Prostate gland (tissue), 2 donors: ENCODE measurements at regions not wholly inside any gene's neighbourhood (a gene's known extent, or its start where the extent isn't known, plus 50 kb on each side); places are given as distances from the start of the nearest gene placed in this dataset.

Source experiments
- DNase-seq: peaks from one replicate; pipeline ENCODE4 v3.0.0-alpha.2; 2019; ENCODE audit warnings: low spot score
- H3K27ac ChIP-seq, 2 donors: fragments of 200-600 bp; sonication (generic); 2 replicates each; pipeline ENCODE4 v1.5.1; 2017 to 2019
- H3K27me3 ChIP-seq: fragments of 200-600 bp; sonication (generic); replicated peaks from 2 replicates; pipeline ENCODE4 v1.5.1; 2019; ENCODE audit not compliant: insufficient read depth
- H3K36me3 ChIP-seq, 2 donors: fragments of 200-600 bp; sonication (generic); 1 replicate in 1 of 2; 2 replicates in 1 of 2; pipeline versions ENCODE4 v1.5.1 to v1.8.1; 2017 to 2019
- H3K4me1 ChIP-seq: fragments of 200-600 bp; sonication (generic); replicated peaks from 2 replicates; pipeline ENCODE4 v1.5.1; 2019
- H3K4me3 ChIP-seq, 2 donors: fragments of 200-600 bp; sonication (generic); 2 replicates each; pipeline ENCODE4 v1.5.1; 2017 to 2019
- H3K9me3 ChIP-seq: fragments of 200-600 bp; sonication (generic); 2 replicates; pipeline ENCODE4 v1.5.1; 2017
- CTCF ChIP-seq, 4 experiments: fragments of 200-600 bp in 2 of 4; fragments of 450-650 bp in 2 of 4; sonication (generic) in 2 of 4; IDR thresholded peaks; 1 replicate in 3 of 4; 2 replicates in 1 of 4; pipeline ENCODE4 v1.5.1; 2016 to 2019; ENCODE audit warnings: antibody characterized with exemption in 4 of 4, mild to moderate bottlenecking in 2 of 4, moderate library complexity in 2 of 4
- POLR2A ChIP-seq: fragments of 450-650 bp; IDR thresholded peaks from one replicate; pipeline ENCODE4 v1.6.1; 2016; ENCODE audit warnings: antibody characterized with exemption, mild to moderate bottlenecking
- POLR2AphosphoS5 ChIP-seq: sonication (generic); formaldehyde crosslinking; IDR thresholded peaks from one replicate; pipeline ENCODE4 v1.6.1; 2017; ENCODE audit warnings: antibody characterized with exemption
- WGBS: methylation state at CpG from one replicate; pipeline ENCODE4 v1.1.5; 2018; 5-methylcytosine and 5-hydroxymethylcytosine counted together
- intact Hi-C: fragments of 100-400 bp; cut with DNase I; formaldehyde crosslinking; loops from one replicate; pipeline ENCODE4 v1.14.2; 2022

GRCh38 chr2:40874380-40874779 lies 422.5 kb upstream of the SLC8A1 start:
- 91% methylated on average over 3 of the region's 3 CpGs for WGBS
- H3K36me3 ChIP-seq, result no peaks in the 10 kb centered on the region
- no peak overlapping the region for H3K27ac ChIP-seq
- TF ChIP-seq CTCF (IDR thresholded peaks at IDR 0.05), result no peak
- no peak for TF ChIP-seq POLR2A
- TF ChIP-seq POLR2AphosphoS5, result no peak
- H3K4me1 ChIP-seq, result no peaks in the 10 kb centered on the region
- no peaks in the 10 kb centered on the region for H3K9me3 ChIP-seq
- no peaks in the 10 kb centered on the region for H3K27me3 ChIP-seq
- DNase-seq, result no peak
- H3K4me3 ChIP-seq, result no peak overlapping the region
- intact Hi-C loops, result no loop called here

GRCh38 chr2:40877734-40878288 lies 425.9 kb upstream of the SLC8A1 start:
- H3K4me3 ChIP-seq, result no peak overlapping the region
- no peaks in the 10 kb centered on the region for H3K27me3 ChIP-seq
- intact Hi-C loops, result no loop called here
- no peak for DNase-seq
- no peaks in the 10 kb centered on the region for H3K4me1 ChIP-seq
- H3K27ac ChIP-seq, result no peak overlapping the region
- H3K9me3 ChIP-seq, result no peaks in the 10 kb centered on the region
- TF ChIP-seq POLR2A (no peak), CTCF (IDR thresholded peaks at IDR 0.05) (no peak), POLR2AphosphoS5 (no peak)
- H3K36me3 ChIP-seq, result no peaks in the 10 kb centered on the region

DNA sequence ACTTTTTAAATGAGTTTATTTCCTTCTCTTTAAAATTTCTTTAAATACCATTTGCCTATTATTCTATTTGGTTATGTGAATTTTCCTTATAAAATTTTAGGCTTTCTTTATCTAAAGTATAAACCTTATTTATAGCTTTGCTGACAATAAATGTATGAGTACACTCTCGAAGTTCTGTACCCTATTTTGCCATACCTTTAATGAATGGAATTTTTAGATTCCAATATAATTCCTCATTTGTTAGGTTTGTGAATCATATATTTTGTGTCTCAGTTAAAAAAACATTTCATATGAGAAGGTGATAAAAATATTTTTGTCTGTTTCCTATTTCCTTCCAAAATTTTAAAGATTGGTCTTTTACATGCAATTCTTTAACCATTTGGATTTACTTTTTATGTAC lies 427.4 kb upstream of the SLC8A1 start:
- intact Hi-C loops, result no loop called here
- H3K9me3 ChIP-seq, result no peaks in the 10 kb centered on the region
- DNase-seq, result no peak
- H3K27me3 ChIP-seq, result no peaks in the 10 kb centered on the region
- H3K4me3 ChIP-seq, result no peak overlapping the region
- WGBS, result 50% methylated on average over 1 of the region's 1 CpG
- no peak overlapping the region for H3K27ac ChIP-seq
- H3K36me3 ChIP-seq, result no peaks in the 10 kb centered on the region
- no peaks in the 10 kb centered on the region for H3K4me1 ChIP-seq
- TF ChIP-seq CTCF (IDR thresholded peaks at IDR 0.05) (no peak), POLR2AphosphoS5 (no peak), POLR2A (no peak)

GRCh38 chr2:40886100-40886499 lies 434.2 kb upstream of the SLC8A1 start:
- 71% methylated on average over 1 of the region's 1 CpG for WGBS
- Histone ChIP-seq H3K27ac (no peak overlapping the region), H3K36me3 (no peaks in the 10 kb centered on the region), H3K27me3 (no peaks in the 10 kb centered on the region), H3K9me3 (no peaks in the 10 kb centered on the region), H3K4me3 (no peak overlapping the region), H3K4me1 (no peaks in the 10 kb centered on the region)
- intact Hi-C loops, result no loop called here
- TF ChIP-seq POLR2AphosphoS5 (no peak), POLR2A (no peak), CTCF (IDR thresholded peaks at IDR 0.05) (no peak)
- DNase-seq, result no peak

GRCh38 chr2:40886655-40887054 lies 434.8 kb upstream of the SLC8A1 start:
- 88% methylated on average over 1 of the region's 1 CpG for WGBS
- no peak overlapping the region for H3K4me3 ChIP-seq

More at GRCh38 chr2:40886655-40887054, 434.8 kb upstream of the SLC8A1 start:
- no peak overlapping the region for H3K27ac ChIP-seq
- DNase-seq, result no peak
- H3K36me3 ChIP-seq, result no peaks in the 10 kb centered on the region
- TF ChIP-seq POLR2AphosphoS5, result no peak
- no peak for TF ChIP-seq POLR2A
- TF ChIP-seq CTCF (IDR thresholded peaks at IDR 0.05), result no peak
- no peaks in the 10 kb centered on the region for H3K27me3 ChIP-seq
- no peaks in the 10 kb centered on the region for H3K4me1 ChIP-seq
- no peaks in the 10 kb centered on the region for H3K9me3 ChIP-seq
- intact Hi-C loops, result no loop called here
